Heart right ventricle (tissue), 16 donors: ENCODE measurements at regions not wholly inside any gene's neighbourhood (a gene's known extent, or its start where the extent isn't known, plus 50 kb on each side); places are given as distances from the start of the nearest gene placed in this dataset.

Experiments
- ATAC-seq, 8 donors: fragments of 200-7000 bp; cut with Tn5 transposase; one replicate each; pipeline ENCODE4 v1.9.1; 2020; ENCODE audit warnings: mild to moderate bottlenecking in 8 of 8, moderate library complexity in 8 of 8, moderate number of reproducible peaks in 1 of 8
- DNase-seq, 2 donors: peaks; one replicate each; pipeline ENCODE4 v3.0.0-alpha.2; 2020
- H3K27ac ChIP-seq, 10 donors: fragments of 200-600 bp; sonication (generic) in 2 of 10; one replicate each; pipeline versions ENCODE4 v1.5.0 to v1.8.0; 2020 to 2022; ENCODE audit warnings: mild to moderate bottlenecking in 3 of 10
- H3K27me3 ChIP-seq, 7 donors: fragments of 200-600 bp; one replicate each; pipeline ENCODE4 v1.8.0; 2021 to 2022; ENCODE audit warnings: mild to moderate bottlenecking in 2 of 7
- H3K36me3 ChIP-seq, 9 donors: fragments of 200-600 bp; sonication (generic) in 1 of 9; one replicate each; pipeline versions ENCODE4 v1.5.0 to v1.8.0; 2020 to 2022; ENCODE audit warnings: mild to moderate bottlenecking in 2 of 9
- H3K4me1 ChIP-seq, 9 donors: fragments of 200-600 bp; sonication (generic) in 1 of 9; one replicate each; pipeline versions ENCODE4 v1.5.0 to v1.8.0; 2020 to 2022; ENCODE audit warnings: mild to moderate bottlenecking in 4 of 9
- H3K4me3 ChIP-seq, 10 donors: fragments of 200-600 bp; sonication (generic) in 2 of 10; one replicate each; pipeline versions ENCODE4 v1.5.0 to v1.8.0; 2020 to 2022; ENCODE audit warnings: mild to moderate bottlenecking in 7 of 10, moderate library complexity in 2 of 10
- H3K9me3 ChIP-seq, 11 donors: fragments of 200-600 bp in 10 of 11; sonication (generic) in 2 of 11; one replicate each; pipeline versions ENCODE4 v1.5.0 to v1.8.0; 2013 to 2022; ENCODE audit warnings: mild to moderate bottlenecking in 2 of 11, control low read depth in 1 of 11, moderate library complexity in 1 of 11
- WGBS, 2 donors: extraction: QIAGEN DNeasy Blood & Tissue Kit; methylation state at CpG; one replicate each; pipeline ENCODE4 v1.1.7; 2013; ENCODE audit warnings: inconsistent platforms in 1 of 2; 5-methylcytosine and 5-hydroxymethylcytosine counted together
- intact Hi-C, 10 donors: fragments of 100-400 bp; cut with DNase I; formaldehyde crosslinking; loops; one replicate each; pipeline versions ENCODE4 v1.11.1 to v1.14.2; 2022
- TF ChIP-seq, protein P1 (sequence below), 9 donors: fragments of 200-600 bp; sonication (generic) in 2 of 9; IDR thresholded peaks; one replicate each; pipeline versions ENCODE4 v1.5.0 to v1.8.0; 2021 to 2022; ENCODE audit warnings: antibody characterized with exemption in 9 of 9, mild to moderate bottlenecking in 5 of 9, moderate library complexity in 1 of 9
- donor health status: Arrhythmogenic right ventricular cardiomyopathy.
- donor health status: ischemic (EF 13 %, LVEDD 7.1; RV severe dilation, severe dysfunction).
- donor health status: healthy with polysubstance abuse.
- donor health status: DM: no; HTN: yes; CAD: no.
- donor health status: DM: no; HTN: no; CAD: no.
- donor health status: ischemic (EF 25% LVEDD 6.9; RV normal size, moderate dysfunction).
- donor health status: ischemic (EF 25% LVEDD 5.7; RV mildly dilated, moderate dysfunction).
- donor health status: healthy.
- donor health status: DM: yes; HTN: yes; CAD: no.
- donor health status: Ischemic cardiomyopathy.
- donor health status: ischemic (EF 35%, LVEDD 5.7; RV mildly dilated, moderate dysfunction).
- donor health status: nonischemic (EF 11% LVEDD 7.7; RV severe dilation, severe dysfunction).
- donor health status: DM: yes; HTN: yes; CAD: no.
- donor health status: PGD.
- donor health status: ischemic (EF 29% LVEDD 5.4; RV normal size, mild dysfunction).
- donor health status: nonischemic (EF 23%, LVEDD 6.1; RV moderate dilation, normal function).

DNA sequence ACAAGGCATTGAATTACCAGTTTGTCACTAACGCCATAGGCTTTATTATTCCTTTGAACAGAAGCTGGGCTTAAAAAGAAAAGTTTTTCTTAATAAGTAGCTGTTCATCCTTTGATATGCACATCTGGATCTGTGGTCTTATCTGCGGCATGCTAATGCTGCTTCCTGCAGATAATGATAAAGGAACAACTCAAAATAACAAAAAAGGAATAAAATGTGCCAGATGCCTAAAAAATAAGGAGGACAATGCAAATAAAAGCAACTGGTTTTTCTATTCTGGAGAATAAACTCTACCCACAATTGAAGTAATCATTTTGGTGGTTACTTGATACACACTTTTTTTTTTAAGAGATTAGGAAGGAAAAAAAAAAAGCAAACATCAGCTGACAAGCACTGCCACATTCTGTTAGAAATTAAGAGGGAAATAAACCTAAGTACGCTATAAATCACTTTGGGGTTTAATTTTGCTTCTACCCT is 156.8 kb upstream of the SALL4 start:
- DNase-seq (no peak), ATAC-seq (no peak)
- Histone ChIP-seq H3K9me3 (no peaks in the 10 kb centered on the region), H3K36me3 (no peaks in the 10 kb centered on the region), H3K4me3 (no peak overlapping the region), H3K27ac (no peak overlapping the region), H3K4me1 (peaks cover 0 to 11% (median 6%) of the 10 kb centered on the region in 9 donors), H3K27me3 (peaks cover 0 to 19% (median 7%) of the 10 kb centered on the region in 7 donors)
- intact Hi-C loops, result no loop called here
- TF ChIP-seq, protein P1, sequence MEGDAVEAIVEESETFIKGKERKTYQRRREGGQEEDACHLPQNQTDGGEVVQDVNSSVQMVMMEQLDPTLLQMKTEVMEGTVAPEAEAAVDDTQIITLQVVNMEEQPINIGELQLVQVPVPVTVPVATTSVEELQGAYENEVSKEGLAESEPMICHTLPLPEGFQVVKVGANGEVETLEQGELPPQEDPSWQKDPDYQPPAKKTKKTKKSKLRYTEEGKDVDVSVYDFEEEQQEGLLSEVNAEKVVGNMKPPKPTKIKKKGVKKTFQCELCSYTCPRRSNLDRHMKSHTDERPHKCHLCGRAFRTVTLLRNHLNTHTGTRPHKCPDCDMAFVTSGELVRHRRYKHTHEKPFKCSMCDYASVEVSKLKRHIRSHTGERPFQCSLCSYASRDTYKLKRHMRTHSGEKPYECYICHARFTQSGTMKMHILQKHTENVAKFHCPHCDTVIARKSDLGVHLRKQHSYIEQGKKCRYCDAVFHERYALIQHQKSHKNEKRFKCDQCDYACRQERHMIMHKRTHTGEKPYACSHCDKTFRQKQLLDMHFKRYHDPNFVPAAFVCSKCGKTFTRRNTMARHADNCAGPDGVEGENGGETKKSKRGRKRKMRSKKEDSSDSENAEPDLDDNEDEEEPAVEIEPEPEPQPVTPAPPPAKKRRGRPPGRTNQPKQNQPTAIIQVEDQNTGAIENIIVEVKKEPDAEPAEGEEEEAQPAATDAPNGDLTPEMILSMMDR (IDR thresholded peaks at IDR 0.05), result no peak
- WGBS, 2 donors, result 30 to 34% methylated on average over 3 of the region's 3 CpGs

DNA sequence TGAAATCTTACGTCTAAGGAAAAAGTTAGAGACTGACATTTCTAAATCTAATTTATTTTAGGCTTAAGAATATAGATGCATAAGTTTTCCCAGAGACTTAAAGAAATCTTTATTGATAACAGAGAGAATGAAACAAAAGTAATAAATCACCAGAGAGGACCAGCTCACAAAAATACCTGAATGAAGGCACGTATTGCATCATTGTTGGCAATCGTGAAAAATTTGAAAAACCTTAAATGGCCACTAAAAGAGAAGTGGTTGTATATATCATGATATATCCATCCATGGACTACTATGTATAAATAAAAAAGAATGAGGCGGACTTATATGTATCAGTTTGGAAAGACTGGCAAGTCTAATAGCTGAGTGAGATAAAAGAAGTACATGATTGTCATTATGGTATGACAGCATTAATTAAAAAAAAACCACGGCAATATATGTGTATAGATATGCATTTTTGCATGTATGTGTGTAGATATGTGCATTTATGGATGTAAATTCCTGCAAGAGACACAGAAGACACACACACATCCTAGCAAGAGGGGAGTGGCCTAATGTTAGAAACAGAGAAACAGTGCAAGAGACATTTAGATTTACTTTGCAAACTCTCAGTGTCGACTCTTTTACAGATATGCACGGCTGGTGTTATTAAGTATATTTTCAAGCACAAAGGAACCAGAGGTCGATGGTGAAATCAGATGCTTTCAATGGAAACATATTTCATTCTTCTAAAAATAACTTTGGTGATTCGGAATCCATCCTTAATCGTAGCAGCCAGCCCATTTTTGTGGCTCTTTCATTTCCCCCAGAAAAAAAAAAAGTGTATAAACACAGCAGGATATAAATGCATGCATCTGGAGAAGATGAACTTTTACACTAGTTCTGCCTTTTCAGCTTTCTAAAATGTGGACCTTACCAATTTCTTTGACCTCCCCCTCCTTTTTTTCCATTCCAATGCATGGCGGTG is 156.1 kb upstream of the SALL4 start:
- Histone ChIP-seq H3K36me3 (no peaks in the 10 kb centered on the region), H3K4me1 (peaks cover 0 to 11% (median 6%) of the 10 kb centered on the region in 9 donors), H3K9me3 (no peaks in the 10 kb centered on the region), H3K27ac (no peak overlapping the region), H3K4me3 (no peak overlapping the region), H3K27me3 (peaks cover 0 to 19% (median 6%) of the 10 kb centered on the region in 7 donors)
- DNase-seq, result no peak
- intact Hi-C loops, result no loop called here
- TF ChIP-seq, protein P1 (IDR thresholded peaks at IDR 0.05), result no peak
- no peak for ATAC-seq
- WGBS, 2 donors, result 41% methylated on average over 11 of the region's 11 CpGs

DNA sequence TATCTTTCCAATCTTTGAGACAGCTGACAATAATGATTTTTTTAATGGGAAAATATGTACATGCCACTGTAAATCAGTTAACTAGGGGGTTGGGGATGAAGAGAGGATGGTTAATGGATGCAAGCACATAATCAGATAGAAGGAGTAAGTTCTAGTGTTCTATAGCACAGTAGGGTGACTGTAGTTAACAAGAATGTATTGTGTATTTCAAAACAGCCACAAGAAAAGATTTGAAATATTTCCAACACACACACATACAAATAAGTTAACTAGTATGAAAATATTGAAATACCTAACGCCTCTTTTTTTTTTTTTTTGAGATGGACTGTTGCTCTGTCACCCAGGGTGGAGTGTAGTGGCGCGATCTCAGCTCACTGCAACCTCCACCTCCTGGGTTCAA is 153.4 kb upstream of the SALL4 start:
- peaks cover 0 to 11% (median 6%) of the 10 kb centered on the region in 9 donors for H3K4me1 ChIP-seq
- no peaks in the 10 kb centered on the region for H3K9me3 ChIP-seq
- H3K4me3 ChIP-seq, result no peak overlapping the region
- 94 to 96% methylated on average over 3 of the region's 3 CpGs for WGBS, 2 donors
- no peak overlapping the region for H3K27ac ChIP-seq
- intact Hi-C loops, result no loop called here
- no peak for DNase-seq
- TF ChIP-seq, protein P1 (IDR thresholded peaks at IDR 0.05), result no peak
- ATAC-seq, result no peak
- no peaks in the 10 kb centered on the region for H3K36me3 ChIP-seq
- H3K27me3 ChIP-seq, result peaks cover 0 to 14% (median 4%) of the 10 kb centered on the region in 7 donors

DNA sequence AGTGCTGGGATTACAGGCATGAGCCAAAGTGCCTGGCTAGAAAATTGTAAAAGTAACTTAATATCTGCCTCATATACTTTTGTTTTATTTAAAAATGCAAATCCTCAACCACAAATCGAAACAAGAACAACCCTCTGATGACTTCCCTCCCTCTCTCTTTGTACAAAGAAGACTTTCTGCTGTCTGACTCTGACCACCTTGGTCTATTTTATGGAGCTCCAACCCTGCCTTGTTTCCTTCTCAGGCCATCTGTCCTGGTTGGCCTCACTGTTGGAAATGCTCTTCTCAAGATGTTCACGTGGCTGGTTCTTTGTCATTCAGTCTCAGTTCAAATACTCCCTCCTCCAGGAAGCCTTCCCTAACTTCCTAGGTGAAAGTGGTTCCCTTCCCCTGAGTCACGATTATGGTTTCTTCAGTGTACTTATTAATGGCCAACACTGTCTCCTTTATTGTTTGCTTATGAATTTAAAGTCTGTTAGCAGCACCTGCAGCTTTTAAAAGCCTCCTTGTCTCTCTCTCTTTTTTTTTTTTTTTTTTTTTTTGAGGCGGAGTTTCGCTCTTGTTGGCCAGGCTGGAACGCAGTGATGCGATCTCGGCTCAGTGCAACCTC is 151.5 kb upstream of the SALL4 start:
- TF ChIP-seq, protein P1 (IDR thresholded peaks at IDR 0.05), result no peak
- ATAC-seq (no peak), DNase-seq (no peak)
- intact Hi-C loops, result no loop called here
- Histone ChIP-seq H3K27me3 (peaks cover 0 to 5% (median 0%) of the 10 kb centered on the region in 7 donors), H3K27ac (no peak overlapping the region), H3K4me3 (no peak overlapping the region), H3K4me1 (peaks cover 0 to 7% (median 3%) of the 10 kb centered on the region in 9 donors), H3K36me3 (no peaks in the 10 kb centered on the region), H3K9me3 (no peaks in the 10 kb centered on the region)
- 84 to 90% methylated on average over 8 of the region's 8 CpGs for WGBS, 2 donors
